Stimulated activated CD4-positive, alpha-beta T cell treated with anti-CD3 and anti-CD28 coated beads, TNF-alpha, amount 100 ng/mL, for 24 hours (primary cell): ENCODE measurements at regions not wholly inside any gene's neighbourhood (a gene's known extent, or its start where the extent isn't known, plus 50 kb on each side); places are given as distances from the start of the nearest gene placed in this dataset.
"Not testable (repeated sequence)": the region's sequence is repeated elsewhere in the genome, so short reads cannot be mapped to it uniquely, and the experiment has no call there.

Experiments used
- DNase-seq, 3 experiments: peaks; one replicate each; pipeline ENCODE4 v3.0.0-alpha.2; 2020; ENCODE audit warnings: low read depth in 3 of 3

DNA sequence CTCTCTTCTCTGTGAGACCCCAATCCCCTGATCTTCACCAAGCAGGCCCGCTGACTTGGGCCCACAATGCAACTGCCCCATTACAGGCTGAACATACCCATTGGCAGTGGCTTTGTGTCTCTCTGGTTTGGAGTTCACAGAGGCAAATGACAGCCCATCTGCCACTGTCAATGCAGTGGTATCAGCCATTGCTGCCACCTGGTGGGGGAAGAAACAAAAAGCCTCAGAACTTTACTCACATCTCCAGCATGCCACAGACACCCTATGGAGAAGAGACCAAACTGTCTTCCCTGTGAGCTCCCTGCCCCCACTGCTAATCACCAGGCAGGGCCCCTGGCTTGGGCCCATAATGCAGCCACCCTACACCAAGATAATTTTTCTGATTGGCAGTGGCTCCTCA lies 729.3 kb upstream of the ACTRT1 start:
- DNase-seq, result peak in 1 of 3 experiments; percentile 2

GRCh38 chrX:128780934-128781333 lies 728.7 kb upstream of the ACTRT1 start:
- DNase-seq, result no peak

- DNase-seq, result no peak
Measured at GRCh38 chrX:128769495-128769894, 717.3 kb upstream of the ACTRT1 start.

GRCh38 chrX:128759745-128760144 lies 707.5 kb upstream of the ACTRT1 start:
- DNase-seq, result no peak

DNA sequence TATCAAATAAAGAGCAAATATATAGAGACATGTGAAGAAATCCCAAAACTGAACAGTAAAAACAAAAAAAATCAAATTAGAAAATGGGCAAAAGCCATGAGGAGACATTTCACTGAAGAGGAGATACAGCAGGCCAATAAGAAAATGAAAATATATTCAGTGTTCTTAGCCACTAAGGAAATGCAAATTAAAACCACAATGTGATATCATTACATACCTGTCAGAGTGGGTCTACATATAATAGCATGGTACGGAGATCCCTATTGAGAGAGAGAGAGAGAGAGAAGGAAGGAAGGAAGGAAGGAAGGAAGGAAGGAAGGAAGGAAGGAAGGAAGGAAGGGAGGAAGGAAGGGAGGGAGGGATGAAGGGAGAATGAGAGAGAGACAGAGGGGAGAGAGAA lies 707.0 kb upstream of the ACTRT1 start:
- DNase-seq, result no peak

- DNase-seq, result no peak
Measured at GRCh38 chrX:128754130-128754529, 701.9 kb upstream of the ACTRT1 start.

GRCh38 chrX:128739539-128739938 lies 687.3 kb upstream of the ACTRT1 start:
- no peak for DNase-seq

DNA sequence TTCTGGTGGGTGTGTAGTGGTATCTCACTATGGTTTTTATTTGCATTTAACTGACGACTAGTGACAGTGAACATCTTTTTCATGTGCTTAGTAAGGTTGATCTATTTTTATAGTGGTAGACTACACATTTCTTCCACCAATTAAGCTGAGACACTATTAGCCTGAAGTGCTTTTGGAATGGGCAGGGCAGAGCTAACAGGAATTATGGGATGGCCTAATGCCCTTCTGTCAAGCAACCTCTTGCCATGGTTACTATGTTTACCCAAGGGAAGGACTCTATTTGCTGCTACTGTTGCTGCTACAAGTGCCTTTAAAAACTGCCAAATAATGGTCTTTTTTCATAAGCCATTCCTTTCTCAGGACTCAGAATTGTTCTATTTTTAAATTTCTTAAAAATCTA lies 676.7 kb upstream of the ACTRT1 start:
- DNase-seq, result no peak

GRCh38 chrX:128717635-128718578 lies 665.7 kb upstream of the ACTRT1 start:
- no peak for DNase-seq

DNA sequence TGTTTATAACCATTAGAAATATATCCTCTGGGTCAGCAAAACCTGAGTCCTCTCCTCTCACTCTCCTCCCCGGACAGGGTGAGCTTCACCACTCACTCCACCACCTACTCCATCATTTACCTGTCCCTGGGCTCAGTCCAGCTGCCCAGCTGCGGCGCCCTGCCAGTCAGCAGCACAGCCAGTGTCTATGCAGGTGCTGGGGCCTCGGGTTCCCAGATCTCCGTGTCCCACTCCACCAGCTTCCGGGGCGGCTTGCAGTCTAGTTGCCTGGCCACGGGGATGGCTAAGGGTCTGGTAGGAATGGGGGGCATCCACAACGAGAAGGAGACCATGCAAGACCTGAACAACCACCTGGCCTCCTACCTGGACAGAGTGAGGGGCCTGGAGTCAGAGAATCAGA lies 662.2 kb upstream of the ACTRT1 start:
- no peak for DNase-seq

GRCh38 chrX:128699716-128700285 lies 647.6 kb upstream of the ACTRT1 start:
- no peak for DNase-seq

DNA sequence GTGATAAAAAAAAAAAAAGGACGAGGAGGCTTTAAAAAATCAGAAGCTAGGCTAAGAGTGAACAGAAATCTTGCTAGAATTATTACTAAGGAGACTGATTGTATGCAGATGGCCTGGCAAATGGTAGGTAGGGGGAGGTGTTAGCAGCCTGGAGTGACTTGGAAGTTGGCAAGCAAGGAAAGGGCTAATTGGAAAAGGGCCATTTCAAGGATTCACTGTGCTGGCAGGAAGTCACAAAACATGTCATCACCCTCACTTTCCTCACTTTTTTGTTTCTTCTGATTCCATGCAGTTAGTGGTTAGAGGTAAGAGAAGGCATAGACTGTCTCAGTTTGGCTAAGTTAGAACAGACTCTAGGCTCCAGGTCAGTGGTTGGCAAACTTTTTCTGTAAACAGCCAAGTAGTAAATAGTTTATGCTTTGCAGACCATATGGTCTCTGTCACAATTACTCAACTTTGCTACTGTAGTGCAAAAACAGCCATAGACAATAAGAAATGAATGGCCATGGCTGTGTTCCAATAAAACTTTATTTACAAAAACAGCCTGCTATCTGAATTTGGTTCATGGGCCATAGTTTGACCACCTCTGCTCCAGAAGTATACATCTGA lies 646.5 kb upstream of the ACTRT1 start:
- DNase-seq, result no peak

- DNase-seq, result no peak
Measured at GRCh38 chrX:128691872-128692271, 639.7 kb upstream of the ACTRT1 start.

DNA sequence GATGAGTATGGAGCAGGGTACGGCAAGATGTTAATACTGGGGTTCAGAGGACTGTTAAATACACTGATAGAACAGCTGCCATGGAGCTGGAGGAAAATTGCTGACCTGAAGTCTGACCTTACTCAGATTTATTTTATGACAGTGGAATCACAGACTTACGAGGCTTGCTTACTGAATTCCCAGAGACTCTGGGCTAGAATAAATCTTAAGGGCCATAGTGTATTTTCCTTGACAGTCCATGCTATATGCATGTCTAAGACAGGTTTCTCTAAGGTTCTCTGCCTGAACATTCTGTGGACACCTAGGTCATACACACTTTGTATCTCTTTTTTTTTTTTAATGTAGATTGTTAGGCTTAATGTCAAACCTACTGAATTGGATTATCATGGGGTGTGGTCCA lies 633.2 kb upstream of the ACTRT1 start:
- DNase-seq, result no peak

DNA sequence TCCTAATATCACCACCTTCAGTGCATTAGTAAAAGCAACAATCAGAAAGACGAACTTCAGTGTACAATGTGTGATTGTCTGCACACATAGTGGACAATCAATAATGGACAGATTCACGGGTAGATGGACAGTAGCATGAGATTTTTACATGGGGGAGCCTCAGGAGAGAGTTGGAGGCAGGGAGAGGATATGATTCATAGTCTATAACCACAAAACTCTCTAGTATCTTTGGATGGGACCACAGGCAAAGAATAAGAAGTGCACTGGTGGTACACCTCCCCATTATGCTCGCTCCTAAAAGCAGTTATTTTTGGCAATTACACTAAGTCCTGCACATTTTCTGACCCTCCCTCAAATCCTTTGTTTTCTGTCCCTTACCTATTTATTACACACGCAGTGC lies 624.4 kb upstream of the ACTRT1 start:
- no peak for DNase-seq

DNA sequence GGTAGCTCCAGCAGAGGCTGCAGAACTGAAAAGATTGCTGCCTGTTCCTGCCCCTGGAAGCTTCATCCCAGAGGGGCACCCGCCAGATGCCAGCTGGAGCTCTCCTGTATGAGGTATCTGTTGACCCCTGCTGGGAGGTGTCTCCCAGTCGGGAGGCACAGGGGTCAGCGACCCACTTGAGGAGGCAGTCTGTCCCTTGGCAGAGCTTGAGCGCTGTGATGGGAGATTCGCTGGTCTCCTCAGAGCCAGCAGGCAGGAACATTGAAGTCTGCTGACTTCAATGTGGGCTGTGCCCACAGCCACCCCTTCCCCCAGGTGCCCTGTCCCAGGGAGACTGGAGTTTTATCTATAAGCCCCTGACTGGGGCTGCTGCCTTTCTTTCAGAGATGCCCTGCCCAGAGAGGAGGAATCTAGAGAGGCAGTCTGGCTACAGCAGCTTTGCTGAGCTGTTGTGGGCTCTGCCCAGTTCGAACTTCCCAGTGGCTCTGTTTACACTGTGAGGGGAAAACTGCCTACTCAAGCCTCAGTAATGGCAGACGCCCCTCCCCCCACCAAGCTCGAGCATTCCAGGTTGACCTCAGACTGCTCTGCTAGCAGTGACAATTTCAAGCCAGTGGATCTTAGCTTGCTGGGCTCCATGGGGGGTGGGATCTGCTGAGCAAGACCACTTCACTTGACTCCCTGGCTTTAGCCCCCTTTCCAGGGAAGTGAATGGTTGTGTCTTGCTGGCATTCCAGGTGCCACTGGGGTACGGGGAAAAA lies 622.3 kb upstream of the ACTRT1 start:
- not testable (repeated sequence) for DNase-seq

GRCh38 chrX:128664211-128664610 lies 612.0 kb upstream of the ACTRT1 start:
- no peak for DNase-seq

GRCh38 chrX:128653524-128654060 lies 601.4 kb upstream of the ACTRT1 start:
- DNase-seq, result no peak

GRCh38 chrX:128650326-128650725 lies 598.1 kb upstream of the ACTRT1 start:
- no peak for DNase-seq

DNA sequence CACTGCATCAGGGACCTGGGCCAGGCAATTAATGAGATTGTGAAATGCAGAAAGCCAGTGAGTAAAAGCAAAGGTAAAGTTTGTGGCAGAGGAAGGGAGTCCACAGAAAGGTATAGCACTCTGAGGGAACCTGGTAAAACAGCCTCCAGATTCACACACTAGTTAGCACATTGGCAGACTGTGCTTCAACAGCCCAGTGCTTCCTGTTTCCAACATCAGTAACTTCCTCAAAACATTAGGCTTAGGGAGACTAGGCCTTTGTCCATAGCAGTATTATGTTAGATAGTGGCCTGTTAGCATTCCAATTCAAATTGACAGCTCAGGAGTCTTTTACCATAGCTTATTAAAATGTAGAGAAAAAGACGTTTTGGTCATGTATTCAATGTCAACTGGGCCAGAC lies 582.6 kb upstream of the ACTRT1 start:
- DNase-seq, result no peak

DNA sequence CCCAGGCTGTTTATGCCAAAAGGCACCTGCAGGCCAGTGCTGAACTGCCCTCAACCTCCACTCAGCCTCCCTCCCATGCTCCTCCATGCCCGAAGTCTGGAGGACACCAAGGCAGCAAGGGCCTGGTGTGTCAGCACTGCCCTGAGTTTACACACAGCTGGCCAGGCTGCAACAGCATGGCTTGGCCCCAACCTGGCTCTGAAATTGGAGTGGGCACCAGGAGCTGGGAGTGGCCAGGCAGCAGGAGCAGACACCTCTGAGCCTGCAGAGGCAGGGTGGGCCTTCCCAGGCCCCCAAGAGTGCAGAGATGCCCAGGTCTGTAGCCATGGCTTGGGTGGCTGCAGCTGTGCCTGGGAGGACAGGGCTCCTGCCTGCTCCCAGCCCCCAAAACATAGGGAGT lies 571.2 kb upstream of the ACTRT1 start:
- no peak for DNase-seq

DNA sequence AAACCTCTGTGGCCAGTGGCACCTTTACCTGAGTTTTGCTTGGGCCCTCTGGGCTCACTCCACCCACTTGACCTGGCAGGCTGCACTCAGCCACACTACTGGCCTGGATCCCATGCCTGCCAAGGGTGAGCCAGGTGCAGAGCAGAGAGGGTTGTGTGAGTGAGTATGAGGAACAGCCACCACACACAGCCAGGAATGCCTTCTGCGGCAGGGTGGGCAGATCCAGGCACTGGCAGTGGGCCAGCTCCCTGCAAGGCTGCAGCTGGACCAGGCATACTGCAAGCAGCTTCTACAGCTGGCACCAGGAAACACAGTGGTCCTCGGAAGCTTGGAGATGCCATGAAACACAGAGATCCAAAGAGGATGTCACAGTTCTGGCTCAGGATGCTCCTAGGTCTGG lies 570.1 kb upstream of the ACTRT1 start:
- DNase-seq, result no peak
